Tibial nerve (tissue), 4 donors: ENCODE measurements at regions not wholly inside any gene's neighbourhood (a gene's known extent, or its start where the extent isn't known, plus 50 kb on each side); places are given as distances from the start of the nearest gene placed in this dataset.

Source experiments
- DNase-seq, 2 donors: peaks; one replicate each; pipeline ENCODE4 v3.0.0-alpha.2; 2019; ENCODE audit warnings: low spot score in 2 of 2
- H3K27ac ChIP-seq, 4 donors: fragments of 200-600 bp; sonication (generic) in 3 of 4; one replicate each; pipeline ENCODE4 v1.5.1; 2017 to 2019; ENCODE audit warnings: mild to moderate bottlenecking in 1 of 4
- H3K27me3 ChIP-seq, 2 donors: fragments of 200-600 bp; sonication (generic) in 1 of 2; one replicate each; pipeline versions ENCODE4 v1.5.1 to v1.6.0; 2017 to 2019
- H3K36me3 ChIP-seq, 3 donors: fragments of 200-600 bp; sonication (generic); one replicate each; pipeline ENCODE4 v1.5.1; 2018 to 2019
- H3K4me1 ChIP-seq, 4 donors: fragments of 200-600 bp; sonication (generic) in 3 of 4; one replicate each; pipeline ENCODE4 v1.5.1; 2017 to 2019
- H3K4me3 ChIP-seq, 4 donors: fragments of 200-600 bp; sonication (generic) in 3 of 4; one replicate each; pipeline ENCODE4 v1.5.1; 2017 to 2019; ENCODE audit warnings: mild to moderate bottlenecking in 1 of 4, moderate library complexity in 1 of 4
- H3K9me3 ChIP-seq, 4 donors: fragments of 200-600 bp; sonication (generic) in 3 of 4; one replicate each; pipeline ENCODE4 v1.5.1; 2017 to 2019
- EP300 ChIP-seq, 2 donors: sonication (generic); formaldehyde crosslinking; IDR thresholded peaks; one replicate each; pipeline ENCODE4 v1.6.1; 2017; ENCODE audit warnings: antibody characterized with exemption in 2 of 2, mild to moderate bottlenecking in 1 of 2
- POLR2A ChIP-seq, 2 donors: fragments of 450-650 bp; IDR thresholded peaks; one replicate each; pipeline ENCODE4 v1.6.1; 2017; ENCODE audit warnings: antibody characterized with exemption in 2 of 2, mild to moderate bottlenecking in 2 of 2, moderate library complexity in 2 of 2
- WGBS, 2 donors: methylation state at CpG; one replicate each; pipeline ENCODE4 v1.1.5; 2018; 5-methylcytosine and 5-hydroxymethylcytosine counted together
- TF ChIP-seq, protein P1 (sequence below), 5 experiments: fragments of 200-600 bp in 3 of 5; fragments of 450-650 bp in 2 of 5; sonication (generic) in 3 of 5; IDR thresholded peaks; one replicate each; pipeline ENCODE4 v1.5.1; 2016 to 2019; ENCODE audit warnings: antibody characterized with exemption in 5 of 5, mild to moderate bottlenecking in 3 of 5, moderate library complexity in 2 of 5

DNA sequence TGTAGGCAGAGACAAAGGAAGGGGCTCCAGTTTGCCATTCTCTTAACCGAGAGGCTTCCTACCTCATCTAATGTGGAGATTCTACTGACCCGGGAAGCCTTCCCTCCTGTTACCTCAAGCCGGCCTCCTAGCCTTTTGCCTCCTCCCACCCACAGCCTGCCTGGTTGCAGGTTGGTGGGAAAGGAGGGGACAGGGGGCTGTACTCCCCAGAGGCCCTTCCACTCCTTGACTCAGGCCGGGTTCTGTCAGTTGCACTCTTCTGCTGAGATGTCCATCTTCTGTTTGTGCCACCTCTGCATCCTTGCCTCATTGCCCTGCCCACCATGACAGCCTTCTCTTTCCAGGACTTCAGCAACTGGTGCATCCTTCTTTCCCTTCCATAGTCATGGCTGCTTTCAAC, 98.0 kb upstream of the SLC44A3 start:
- WGBS, 2 donors, result 89 to 92% methylated on average over 4 of the region's 4 CpGs
- no peaks in the 10 kb centered on the region for H3K27me3 ChIP-seq
- H3K4me3 ChIP-seq, result no peak overlapping the region
- H3K36me3 ChIP-seq, result no peaks in the 10 kb centered on the region
- TF ChIP-seq EP300 (IDR thresholded peaks at IDR 0.05) (no peak), POLR2A (IDR thresholded peaks at IDR 0.05) (no peak)
- TF ChIP-seq, protein P1, sequence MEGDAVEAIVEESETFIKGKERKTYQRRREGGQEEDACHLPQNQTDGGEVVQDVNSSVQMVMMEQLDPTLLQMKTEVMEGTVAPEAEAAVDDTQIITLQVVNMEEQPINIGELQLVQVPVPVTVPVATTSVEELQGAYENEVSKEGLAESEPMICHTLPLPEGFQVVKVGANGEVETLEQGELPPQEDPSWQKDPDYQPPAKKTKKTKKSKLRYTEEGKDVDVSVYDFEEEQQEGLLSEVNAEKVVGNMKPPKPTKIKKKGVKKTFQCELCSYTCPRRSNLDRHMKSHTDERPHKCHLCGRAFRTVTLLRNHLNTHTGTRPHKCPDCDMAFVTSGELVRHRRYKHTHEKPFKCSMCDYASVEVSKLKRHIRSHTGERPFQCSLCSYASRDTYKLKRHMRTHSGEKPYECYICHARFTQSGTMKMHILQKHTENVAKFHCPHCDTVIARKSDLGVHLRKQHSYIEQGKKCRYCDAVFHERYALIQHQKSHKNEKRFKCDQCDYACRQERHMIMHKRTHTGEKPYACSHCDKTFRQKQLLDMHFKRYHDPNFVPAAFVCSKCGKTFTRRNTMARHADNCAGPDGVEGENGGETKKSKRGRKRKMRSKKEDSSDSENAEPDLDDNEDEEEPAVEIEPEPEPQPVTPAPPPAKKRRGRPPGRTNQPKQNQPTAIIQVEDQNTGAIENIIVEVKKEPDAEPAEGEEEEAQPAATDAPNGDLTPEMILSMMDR (IDR thresholded peaks at IDR 0.05), result no peak
- H3K9me3 ChIP-seq, result no peaks in the 10 kb centered on the region
- H3K4me1 ChIP-seq, result peaks cover 0 to under 1% (median 0%) of the 10 kb centered on the region in 4 donors
- no peak overlapping the region for H3K27ac ChIP-seq
- DNase-seq, result no peak

DNA sequence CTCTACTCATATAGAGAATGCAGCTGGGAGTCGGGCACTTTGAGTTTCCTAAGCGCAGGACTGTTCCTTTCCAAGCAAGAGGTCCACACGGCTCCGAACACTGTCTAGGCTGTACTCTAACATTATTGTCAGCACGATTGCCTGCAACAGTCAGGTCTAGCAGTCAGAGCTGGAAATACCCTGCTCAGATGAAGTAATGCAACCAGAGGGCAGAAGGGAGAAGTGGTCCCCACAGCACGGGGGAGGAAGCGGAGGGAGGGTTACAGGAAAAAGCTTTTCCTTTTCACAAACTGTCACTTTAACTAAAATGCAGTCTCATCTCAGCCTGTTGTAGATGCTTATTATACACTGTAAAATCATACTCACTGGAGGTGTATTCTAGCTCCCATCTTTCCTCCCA, 98.9 kb upstream of the SLC44A3 start:
- no peak for TF ChIP-seq EP300 (IDR thresholded peaks at IDR 0.05)
- TF ChIP-seq, protein P1 (IDR thresholded peaks at IDR 0.05), result no peak
- TF ChIP-seq POLR2A (IDR thresholded peaks at IDR 0.05), result no peak
- no peak overlapping the region for H3K27ac ChIP-seq
- no peaks in the 10 kb centered on the region for H3K9me3 ChIP-seq
- no peak for DNase-seq
- 74 to 80% methylated on average over 7 of the region's 7 CpGs for WGBS, 2 donors
- no peaks in the 10 kb centered on the region for H3K27me3 ChIP-seq
- peaks cover 0 to 6% (median 0%) of the 10 kb centered on the region in 4 donors for H3K4me1 ChIP-seq
- no peaks in the 10 kb centered on the region for H3K36me3 ChIP-seq
- no peak overlapping the region for H3K4me3 ChIP-seq

DNA sequence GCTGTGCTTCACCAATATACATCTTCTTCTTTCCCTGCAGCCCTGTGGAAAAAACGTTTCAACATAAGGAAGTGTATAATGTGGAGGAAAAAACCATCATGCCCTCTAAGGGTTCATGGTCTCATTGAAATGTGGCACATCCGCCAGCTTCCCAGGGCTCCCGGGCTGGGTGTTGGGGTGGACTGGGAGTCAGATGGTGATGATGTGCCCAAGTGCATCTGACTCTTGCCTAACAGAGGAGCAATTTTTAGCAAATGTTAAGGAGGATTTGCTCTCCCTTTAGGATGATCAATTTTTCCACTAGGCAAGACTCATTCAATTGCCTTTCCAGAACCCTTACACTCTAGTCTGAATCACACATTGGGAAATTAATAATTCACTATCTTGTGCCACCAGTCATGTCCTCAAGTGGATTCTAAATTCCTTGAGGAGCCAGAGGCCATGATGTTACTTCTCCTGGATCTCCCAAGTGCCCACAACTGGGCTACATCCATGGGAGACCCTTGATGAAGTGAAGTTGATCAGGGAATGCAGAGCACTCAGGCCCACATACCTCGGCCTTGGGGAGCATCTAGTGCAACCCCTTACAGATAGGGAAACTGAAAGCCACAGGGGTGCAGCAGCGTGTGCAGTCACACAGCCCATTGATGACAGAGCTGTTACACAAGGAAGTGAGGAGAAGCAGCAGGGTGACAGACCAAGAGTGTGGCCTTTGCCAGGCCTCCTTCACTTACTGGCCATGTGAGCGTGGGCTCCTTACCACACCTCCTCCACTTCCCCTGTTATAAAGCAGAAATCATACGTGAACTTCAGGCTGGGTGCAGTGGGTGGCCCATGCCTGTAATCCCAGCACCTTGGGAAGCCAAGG, 100.0 kb upstream of the SLC44A3 start:
- H3K36me3 ChIP-seq, result no peaks in the 10 kb centered on the region
- 86 to 89% methylated on average over 7 of the region's 7 CpGs for WGBS, 2 donors
- no peaks in the 10 kb centered on the region for H3K27me3 ChIP-seq
- TF ChIP-seq EP300 (IDR thresholded peaks at IDR 0.05) (no peak), POLR2A (IDR thresholded peaks at IDR 0.05) (no peak)
- TF ChIP-seq, protein P1 (IDR thresholded peaks at IDR 0.05), result no peak
- no peak overlapping the region for H3K4me3 ChIP-seq
- peaks cover 0 to 6% (median 0%) of the 10 kb centered on the region in 4 donors for H3K4me1 ChIP-seq
- no peaks in the 10 kb centered on the region for H3K9me3 ChIP-seq
- H3K27ac ChIP-seq, result no peak overlapping the region
- DNase-seq, result no peak

DNA sequence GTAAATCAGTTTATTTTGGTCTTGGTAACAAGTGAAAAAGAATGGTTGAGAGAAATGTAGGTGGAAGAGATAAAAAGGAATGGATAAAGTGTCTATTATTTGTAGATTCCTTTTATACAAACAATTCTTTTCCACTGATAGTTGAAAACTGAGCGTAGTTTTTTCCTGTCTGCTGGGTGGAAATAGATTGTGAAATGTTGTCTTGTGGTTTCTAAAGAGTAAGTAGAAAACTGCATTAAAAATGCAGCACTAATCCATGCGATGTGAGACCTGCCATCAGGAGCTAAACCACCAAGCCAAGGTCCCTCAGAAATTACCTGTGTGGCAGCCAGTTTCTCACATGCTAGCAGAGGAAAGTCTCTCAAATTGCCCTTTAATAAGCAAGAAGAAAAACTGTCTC, 103.2 kb upstream of the SLC44A3 start:
- Histone ChIP-seq H3K27ac (peak overlapping the region in 2 of 4 donors; percentile 29 to 57), H3K4me3 (no peak overlapping the region), H3K9me3 (no peaks in the 10 kb centered on the region), H3K27me3 (no peaks in the 10 kb centered on the region), H3K4me1 (peaks cover 0 to 16% (median 0%) of the 10 kb centered on the region in 4 donors), H3K36me3 (no peaks in the 10 kb centered on the region)
- 77 to 79% methylated on average over 2 of the region's 2 CpGs for WGBS, 2 donors
- DNase-seq, result no peak
- TF ChIP-seq POLR2A (IDR thresholded peaks at IDR 0.05), result no peak
- TF ChIP-seq EP300 (IDR thresholded peaks at IDR 0.05), result no peak
- TF ChIP-seq, protein P1 (IDR thresholded peaks at IDR 0.05), result no peak

DNA sequence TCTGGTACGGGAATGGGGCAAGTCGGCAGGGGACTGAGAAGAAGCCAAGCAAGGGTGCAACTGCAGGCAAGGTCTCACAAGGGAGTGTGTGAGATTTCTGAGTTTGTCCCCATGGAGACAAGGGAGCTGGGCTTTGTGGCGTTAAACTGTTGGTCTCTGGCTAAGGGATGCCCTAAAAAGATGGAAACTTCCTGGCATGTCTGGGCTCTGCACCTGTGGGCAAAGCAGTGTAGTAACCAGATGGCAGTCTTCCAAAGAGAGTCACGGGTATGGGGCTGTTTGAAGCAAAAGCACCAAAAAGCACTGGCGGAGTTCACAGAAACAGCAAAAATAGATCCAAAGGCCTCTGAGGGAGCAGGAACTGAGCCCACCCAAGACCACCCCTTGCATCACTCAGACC, 104.8 kb upstream of the SLC44A3 start:
- Histone ChIP-seq H3K4me3 (no peak overlapping the region), H3K9me3 (no peaks in the 10 kb centered on the region), H3K4me1 (peaks cover 0 to 17% (median 0%) of the 10 kb centered on the region in 4 donors), H3K36me3 (no peaks in the 10 kb centered on the region), H3K27me3 (no peaks in the 10 kb centered on the region), H3K27ac (peak overlapping the region in 1 of 4 donors; percentile 85)
- 91 to 92% methylated on average over 5 of the region's 5 CpGs for WGBS, 2 donors
- DNase-seq, result no peak
- TF ChIP-seq, protein P1 (IDR thresholded peaks at IDR 0.05), result no peak
- TF ChIP-seq POLR2A (IDR thresholded peaks at IDR 0.05), result no peak
- TF ChIP-seq EP300 (IDR thresholded peaks at IDR 0.05), result no peak
